Caco-2 (cell line): ENCODE measurements at regions not wholly inside any gene's neighbourhood (a gene's known extent, or its start where the extent isn't known, plus 50 kb on each side); places are given as distances from the start of the nearest gene placed in this dataset.

Experiments
- BruUV-seq: library from RNA; stranded (reverse); fragments of 400-500 nt; replicated peaks from 2 replicates; lab custom pipeline; 2021; lab: Mats Ljungman, UMichigan
- CTCF ChIA-PET: fragments of 300-600 bp; sonication (Branson Sonifier 250); formaldehyde crosslinking; loops from one replicate; lab custom pipeline; 2022; ENCODE audit warnings: antibody characterized with exemption; lab: Charles Lee
- POLR2A ChIA-PET: fragments of 300-600 bp; sonication (Branson Sonifier 250); formaldehyde crosslinking; loops from one replicate; lab custom pipeline; 2022; ENCODE audit warnings: antibody characterized with exemption; lab: Charles Lee
- DNase-seq, 2 experiments: peaks; one replicate each; pipeline versions ENCODE4 v3.0.0 to v3.0.0-alpha.2; 2020 to 2022
- H3K27me3 ChIP-seq: replicated peaks from 2 replicates; pipeline ENCODE4 v1.6.0; 2011; ENCODE audit warnings: low read length; ENCODE audit not compliant: control insufficient read depth, insufficient read depth
- H3K36me3 ChIP-seq: 2 replicates; pipeline ENCODE4 v1.5.1; 2011; ENCODE audit warnings: low read length; ENCODE audit not compliant: control insufficient read depth, insufficient read depth
- H3K4me1 ChIP-seq: fragments of 250-450 bp; sonication (Bioruptor Pico); 2 replicates; pipeline ENCODE4 v1.5.1; 2020; ENCODE audit warnings: mild to moderate bottlenecking
- H3K4me3 ChIP-seq: 2 replicates; pipeline ENCODE4 v1.5.1; 2011; ENCODE audit warnings: low read depth, mild to moderate bottlenecking, control low read depth, low read length
- H3K9me3 ChIP-seq: fragments of 250-450 bp; sonication (Bioruptor Pico); 2 replicates; pipeline ENCODE4 v1.5.1; 2020; ENCODE audit warnings: mild to moderate bottlenecking, moderate library complexity
- H3K27ac Mint-ChIP-seq: one replicate; pipeline ENCODE4 v1.8.0; 2022; ENCODE audit warnings: mixed read lengths; ENCODE audit not compliant: unreplicated experiment
- H3K27me3 Mint-ChIP-seq: one replicate; pipeline ENCODE4 v1.8.0; 2022; ENCODE audit warnings: mixed read lengths; ENCODE audit not compliant: insufficient read depth, unreplicated experiment
- H3K36me3 Mint-ChIP-seq: one replicate; pipeline ENCODE4 v1.8.0; 2022; ENCODE audit warnings: mild to moderate bottlenecking, mixed read lengths; ENCODE audit not compliant: insufficient read depth, unreplicated experiment
- H3K4me1 Mint-ChIP-seq: one replicate; pipeline ENCODE4 v1.8.0; 2022; ENCODE audit warnings: low read depth, mixed read lengths; ENCODE audit not compliant: unreplicated experiment
- H3K4me3 Mint-ChIP-seq: one replicate; pipeline ENCODE4 v1.8.0; 2022; ENCODE audit warnings: mild to moderate bottlenecking, moderate library complexity, mixed read lengths; ENCODE audit not compliant: unreplicated experiment
- H3K9me3 Mint-ChIP-seq: one replicate; pipeline ENCODE4 v1.8.0; 2022; ENCODE audit warnings: mixed read lengths; ENCODE audit not compliant: unreplicated experiment
- CTCF ChIP-seq, 2 experiments: fragments of 200-600 bp in 1 of 2; IDR thresholded peaks; 1 replicate in 1 of 2; 2 replicates in 1 of 2; pipeline versions ENCODE4 v1.5.1 to v1.8.0; 2011 to 2022; ENCODE audit warnings: antibody characterized with exemption in 1 of 2, control low read depth in 1 of 2, inconsistent platforms in 1 of 2, low read depth in 1 of 2, low read length in 1 of 2, mild to moderate bottlenecking in 1 of 2, moderate library complexity in 1 of 2; ENCODE audit not compliant: insufficient read depth in 1 of 2, severe bottlenecking in 1 of 2, unreplicated experiment in 1 of 2
- intact Hi-C: fragments of 100-400 bp; cut with micrococcal nuclease; formaldehyde crosslinking; loops from one replicate; pipeline ENCODE4 v1.10.0; 2022; ENCODE audit not compliant: unreplicated experiment

- H3K9me3 ChIP-seq, result no peaks in the 10 kb centered on the region
- no peaks in the 10 kb centered on the region for H3K36me3 Mint-ChIP-seq
- no peaks in the 10 kb centered on the region for H3K36me3 ChIP-seq
- no peak for DNase-seq
- no peaks in the 10 kb centered on the region for H3K27me3 ChIP-seq
- no peak overlapping the region for H3K27ac Mint-ChIP-seq
- no peaks in the 10 kb centered on the region for H3K9me3 Mint-ChIP-seq
- H3K27me3 Mint-ChIP-seq, result peaks cover 3% of the 10 kb centered on the region
- CTCF ChIA-PET, result no interaction called here
- H3K4me1 Mint-ChIP-seq, result no peaks in the 10 kb centered on the region
- intact Hi-C loops, result loop anchor here (10.0 kb wide), 1 partner anchor 171 kb away; the partner anchor contains the start of gene CADPS
- POLR2A ChIA-PET, result no interaction called here
- no TSS peak for BruUV-seq
- no peak overlapping the region for H3K4me3 Mint-ChIP-seq
- no peaks in the 10 kb centered on the region for H3K4me1 ChIP-seq
- no peak for TF ChIP-seq CTCF (IDR thresholded peaks at IDR 0.05; ENCODE audit: insufficient read depth in 1 of 2, low read depth in 1 of 2, low read length in 1 of 2, severe bottlenecking in 1 of 2, unreplicated experiment in 1 of 2)
- no peak overlapping the region for H3K4me3 ChIP-seq
Measured at GRCh38 chr3:63046152-63046551, 170.9 kb upstream of the CADPS start.

- no peaks in the 10 kb centered on the region for H3K4me1 Mint-ChIP-seq
- ChIA-PET POLR2A (no interaction called here), CTCF (no interaction called here)
- H3K27me3 Mint-ChIP-seq, result peaks cover 3% of the 10 kb centered on the region
- BruUV-seq, result no TSS peak
- Histone ChIP-seq H3K27me3 (no peaks in the 10 kb centered on the region), H3K9me3 (no peaks in the 10 kb centered on the region), H3K4me1 (no peaks in the 10 kb centered on the region), H3K4me3 (no peak overlapping the region), H3K36me3 (no peaks in the 10 kb centered on the region)
- intact Hi-C loops, result loop anchor here (10.0 kb wide), 1 partner anchor 172 kb away; the partner anchor contains the start of gene CADPS
- H3K36me3 Mint-ChIP-seq, result no peaks in the 10 kb centered on the region
- no peaks in the 10 kb centered on the region for H3K9me3 Mint-ChIP-seq
- H3K27ac Mint-ChIP-seq, result no peak overlapping the region
- DNase-seq, result no peak
- no peak overlapping the region for H3K4me3 Mint-ChIP-seq
- TF ChIP-seq CTCF (IDR thresholded peaks at IDR 0.05; ENCODE audit: insufficient read depth in 1 of 2, low read depth in 1 of 2, low read length in 1 of 2, severe bottlenecking in 1 of 2, unreplicated experiment in 1 of 2), result no peak
Measured at GRCh38 chr3:63046580-63046979, 171.4 kb upstream of the CADPS start.

GRCh38 chr3:63047068-63047467 is 171.9 kb upstream of the CADPS start:
- CTCF ChIA-PET, result no interaction called here
- Histone ChIP-seq H3K4me3 (no peak overlapping the region), H3K4me1 (no peaks in the 10 kb centered on the region), H3K9me3 (no peaks in the 10 kb centered on the region), H3K36me3 (no peaks in the 10 kb centered on the region), H3K27me3 (no peaks in the 10 kb centered on the region)
- H3K4me3 Mint-ChIP-seq, result no peak overlapping the region
- intact Hi-C loops, result loop anchor here (10.0 kb wide), 1 partner anchor 172 kb away; the partner anchor contains the start of gene CADPS
- no peaks in the 10 kb centered on the region for H3K36me3 Mint-ChIP-seq
- TF ChIP-seq CTCF (IDR thresholded peaks at IDR 0.05; ENCODE audit: insufficient read depth in 1 of 2, low read depth in 1 of 2, low read length in 1 of 2, severe bottlenecking in 1 of 2, unreplicated experiment in 1 of 2), result no peak
- H3K27me3 Mint-ChIP-seq, result peaks cover 3% of the 10 kb centered on the region
- BruUV-seq, result no TSS peak
- H3K27ac Mint-ChIP-seq, result no peak overlapping the region
- H3K9me3 Mint-ChIP-seq, result no peaks in the 10 kb centered on the region
- H3K4me1 Mint-ChIP-seq, result no peaks in the 10 kb centered on the region
- POLR2A ChIA-PET, result no interaction called here
- no peak for DNase-seq
